HCT116 (cell line): ENCODE measurements at regions not wholly inside any gene's neighbourhood (a gene's known extent, or its start where the extent isn't known, plus 50 kb on each side); places are given as distances from the start of the nearest gene placed in this dataset.

Experiments used
- ATAC-seq: fragments of 200-7000 bp; cut with Tn5 transposase; 2 replicates; pipeline ENCODE4 v1.9.1; 2020; ENCODE audit warnings: mild to moderate bottlenecking, moderate library complexity
- BruUV-seq: library from RNA; stranded (reverse); fragments of 400-500 nt; replicated peaks from 2 replicates; lab custom pipeline; 2021; lab: Mats Ljungman, UMichigan
- CTCF ChIA-PET: fragments of 300-600 bp; sonication (Branson Sonifier 250); formaldehyde crosslinking; loops from one replicate; lab custom pipeline; 2021; ENCODE audit warnings: antibody characterized with exemption; lab: Charles Lee
- POLR2A ChIA-PET: fragments of 300-600, 350-600 bp; sonication (Branson Sonifier 250); formaldehyde crosslinking; loops from one replicate; lab custom pipeline; 2021; ENCODE audit warnings: antibody characterized with exemption; lab: Charles Lee
- RAD21 ChIA-PET, 2 experiments: fragments of 300-600 bp; sonication (Branson Sonifier 250); formaldehyde crosslinking; loops; one replicate each; lab custom pipeline; 2023; ENCODE audit warnings: low total read pairs in 2 of 2; ENCODE audit not compliant: uncharacterized antibody in 2 of 2, unreplicated experiment in 2 of 2, low non-redundant PET in 1 of 2; lab: Charles Lee
- DNase-seq: peaks from one replicate; pipeline ENCODE4 v3.0.0-alpha.2; 2010; ENCODE audit warnings: low read depth, low spot score
- H2AFZ ChIP-seq: fragments of 200-600 bp; shearing (Covaris generic), sonication (generic); 2 replicates; pipeline ENCODE4 v1.6.1; 2017; ENCODE audit warnings: low read depth, mixed run types, mixed read lengths, antibody characterized with exemption, low read length; ENCODE audit not compliant: poor library complexity, severe bottlenecking
- H3K27ac ChIP-seq: 2 replicates; pipeline ENCODE4 v1.5.1; 2012; ENCODE audit warnings: low read depth, low read length
- H3K27me3 ChIP-seq: fragments of 200-600 bp; sonication (generic); 2 replicates; pipeline ENCODE4 v1.6.1; 2016; ENCODE audit warnings: mixed run types, low read length, mixed read lengths; ENCODE audit not compliant: insufficient read depth
- H3K36me3 ChIP-seq, 2 experiments: fragments of 200-500 bp in 1 of 2; fragments of 200-600 bp in 1 of 2; sonication (Bioruptor generic) in 1 of 2; sonication (generic) in 1 of 2; 2 replicates each; pipeline versions ENCODE4 v1.5.1 to v1.6.1; 2014 to 2016; ENCODE audit warnings: low read length in 2 of 2, inconsistent platforms in 1 of 2, mixed read lengths in 1 of 2, mixed run types in 1 of 2; ENCODE audit not compliant: insufficient read depth in 2 of 2, control insufficient read depth in 1 of 2
- H3K4me1 ChIP-seq, 2 experiments: fragments of 200-600 bp in 1 of 2; sonication (generic) in 1 of 2; 2 replicates each; pipeline versions ENCODE4 v1.5.1 to v1.6.1; 2012 to 2017; ENCODE audit warnings: low read length in 2 of 2, inconsistent platforms in 1 of 2, mild to moderate bottlenecking in 1 of 2, mixed read lengths in 1 of 2, mixed run types in 1 of 2, moderate library complexity in 1 of 2; ENCODE audit not compliant: insufficient read depth in 2 of 2, control insufficient read depth in 1 of 2
- H3K4me2 ChIP-seq: fragments of 200-600 bp; sonication (generic); 2 replicates; pipeline ENCODE4 v1.6.1; 2017; ENCODE audit warnings: mixed run types, low read length, mixed read lengths
- H3K4me3 ChIP-seq, 2 experiments: fragments of 200-600 bp in 1 of 2; sonication (generic) in 1 of 2; replicated peaks in 1 of 2; 2 replicates each; pipeline ENCODE4 v1.5.1; 2011 to 2016; ENCODE audit warnings: low read length in 2 of 2, control low read depth in 1 of 2, low read depth in 1 of 2, mild to moderate bottlenecking in 1 of 2, mixed read lengths in 1 of 2, mixed run types in 1 of 2
- H3K79me2 ChIP-seq: fragments of 200-600 bp; sonication (generic); 2 replicates; pipeline ENCODE4 v1.6.1; 2017; ENCODE audit warnings: mild to moderate bottlenecking, mixed run types, low read length, moderate library complexity, mixed read lengths; ENCODE audit not compliant: insufficient read depth
- H3K9ac ChIP-seq: fragments of 200-600 bp; sonication (generic); 2 replicates; pipeline ENCODE4 v1.6.1; 2016; ENCODE audit warnings: low read length, mixed read lengths
- H3K9me2 ChIP-seq: fragments of 200-600 bp; sonication (generic), shearing (Covaris generic); 2 replicates; pipeline ENCODE4 v1.6.1; 2017; ENCODE audit warnings: mixed run types, mild to moderate bottlenecking, moderate library complexity; ENCODE audit not compliant: insufficient read depth
- H3K9me3 ChIP-seq, 2 experiments: fragments of 200-500 bp in 1 of 2; fragments of 200-600 bp in 1 of 2; sonication (Bioruptor generic) in 1 of 2; sonication (generic) in 1 of 2; 2 replicates each; pipeline ENCODE4 v1.6.1; 2014 to 2017; ENCODE audit warnings: low read length in 2 of 2, mixed read lengths in 2 of 2, inconsistent platforms in 1 of 2, low read depth in 1 of 2, mild to moderate bottlenecking in 1 of 2, mixed run types in 1 of 2, moderate library complexity in 1 of 2; ENCODE audit not compliant: control insufficient read depth in 1 of 2, insufficient read depth in 1 of 2
- H4K20me1 ChIP-seq: fragments of 200-600 bp; sonication (generic), shearing (Covaris generic); 2 replicates; pipeline ENCODE4 v1.6.1; 2017; ENCODE audit warnings: mixed run types, mild to moderate bottlenecking, moderate library complexity; ENCODE audit not compliant: insufficient read depth
- CBX3 ChIP-seq: IDR thresholded peaks from 2 replicates; pipeline ENCODE4 v1.6.1; 2012; ENCODE audit warnings: low read depth
- ELF1 ChIP-seq: IDR thresholded peaks from 2 replicates; pipeline ENCODE4 v1.6.1; 2012; ENCODE audit warnings: low read depth, borderline replicate concordance
- EZH2 ChIP-seq: fragments of 200-600 bp; sonication (generic); IDR thresholded peaks from 2 replicates; pipeline ENCODE4 v1.6.1; 2017; ENCODE audit warnings: antibody characterized with exemption, mixed run types
- FOSL1 ChIP-seq: IDR thresholded peaks from 2 replicates; pipeline ENCODE4 v1.6.1; 2012; ENCODE audit warnings: low read depth
- JUND ChIP-seq: IDR thresholded peaks from 2 replicates; pipeline ENCODE4 v1.6.1; 2012
- POLR2A ChIP-seq: IDR thresholded peaks from 2 replicates; pipeline ENCODE4 v1.7.0; 2011; ENCODE audit warnings: borderline replicate concordance; ENCODE audit not compliant: insufficient read depth, insufficient read length; ENCODE audit errors: extremely low read depth
- RAD21 ChIP-seq: IDR thresholded peaks from 2 replicates; pipeline ENCODE4 v1.6.1; 2012; ENCODE audit warnings: low read depth, mild to moderate bottlenecking
- SIN3A ChIP-seq: IDR thresholded peaks from 2 replicates; pipeline ENCODE4 v1.6.1; 2012; ENCODE audit warnings: low read depth
- SP1 ChIP-seq: IDR thresholded peaks from 2 replicates; pipeline ENCODE4 v1.6.1; 2012; ENCODE audit warnings: low read depth
- SRF ChIP-seq: IDR thresholded peaks from 2 replicates; pipeline ENCODE4 v1.6.1; 2012; ENCODE audit warnings: low read depth
- YY1 ChIP-seq: IDR thresholded peaks from 2 replicates; pipeline ENCODE4 v1.6.1; 2011; ENCODE audit warnings: low read length, low read depth, moderate library complexity, mild to moderate bottlenecking; ENCODE audit not compliant: insufficient replicate concordance; ENCODE audit errors: extremely low read depth
- ZFX ChIP-seq: fragments of 450-650 bp; IDR thresholded peaks from 2 replicates; pipeline ENCODE4 v1.6.1; 2017
- ZNF274 ChIP-seq: fragments of 200-500 bp; sonication (Bioruptor generic); IDR thresholded peaks from 2 replicates; pipeline ENCODE4 v1.6.1; 2014; ENCODE audit warnings: mild to moderate bottlenecking, low read depth, low read length, inconsistent platforms
- intact Hi-C: fragments of 100-400 bp; cut with micrococcal nuclease; formaldehyde crosslinking; loops from 2 replicates; pipeline ENCODE4 v1.10.0; 2022
- TF ChIP-seq, protein P1 (sequence below), 3 experiments: fragments of 200-600 bp in 1 of 3; sonication (generic) in 1 of 3; IDR thresholded peaks in 2 of 3; conservative IDR thresholded peaks in 1 of 3; 2 replicates each; pipeline ENCODE4 v1.5.1; 2012 to 2017; ENCODE audit warnings: low read depth in 2 of 3, low read length in 2 of 3, antibody characterized with exemption in 1 of 3, borderline replicate concordance in 1 of 3, control low read depth in 1 of 3, mild to moderate bottlenecking in 1 of 3, mixed read lengths in 1 of 3, mixed run types in 1 of 3, moderate library complexity in 1 of 3; ENCODE audit not compliant: insufficient read depth in 1 of 3
- TF ChIP-seq, protein P2 (sequence below): IDR thresholded peaks from 2 replicates; pipeline ENCODE4 v1.6.1; 2011; ENCODE audit warnings: mild to moderate bottlenecking, low read length, moderate library complexity; ENCODE audit not compliant: insufficient replicate concordance; ENCODE audit errors: extremely low read depth
- TF ChIP-seq, protein P3 (sequence below): IDR thresholded peaks from 2 replicates; pipeline ENCODE4 v1.6.1; 2012
- TF ChIP-seq, protein P4 (sequence below): IDR thresholded peaks from 2 replicates; pipeline ENCODE4 v1.6.1; 2012

DNA sequence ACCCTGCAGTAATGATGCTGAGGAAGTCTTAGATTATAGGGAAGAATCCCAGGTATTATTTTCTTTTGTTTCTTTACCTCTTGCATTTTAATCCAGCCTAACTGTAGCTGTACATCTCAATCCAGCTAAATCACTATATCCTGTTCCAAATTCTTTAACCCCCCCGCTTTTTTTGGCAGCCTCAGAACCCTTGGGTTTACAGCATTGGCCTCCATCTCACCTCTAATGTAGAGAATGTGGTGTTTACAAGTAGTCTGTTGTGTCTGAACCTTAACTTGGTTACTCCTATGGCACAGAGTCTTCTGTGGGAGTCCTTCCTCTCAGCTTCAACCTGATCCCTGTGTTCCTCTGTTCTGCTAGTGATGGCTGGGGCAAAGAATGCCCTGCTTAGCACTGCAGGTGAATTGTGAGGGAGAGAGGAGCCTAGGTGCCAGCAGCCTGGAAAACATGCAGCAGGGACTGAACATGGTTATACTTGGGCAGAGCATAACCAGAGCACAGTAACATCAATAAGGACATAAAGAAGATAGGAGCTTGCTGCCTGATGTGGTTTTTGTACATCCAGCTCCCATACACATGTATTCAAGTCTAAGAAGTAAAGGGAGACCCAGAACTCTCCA lies 130.2 kb downstream of the FAM124B start:
- intact Hi-C loops: no loop called here
- POLR2A ChIA-PET: no interaction called here
- Histone ChIP-seq H3K9ac (no peak overlapping the region), H4K20me1 (no peaks in the 10 kb centered on the region), H3K36me3 (no peaks in the 10 kb centered on the region), H3K79me2 (no peaks in the 10 kb centered on the region), H3K4me2 (no peak overlapping the region), H3K4me1 (no peaks in the 10 kb centered on the region), H3K9me2 (no peaks in the 10 kb centered on the region), H3K4me3 (no peak overlapping the region), H3K9me3 (no peaks in the 10 kb centered on the region), H3K27ac (no peak overlapping the region), H3K27me3 (no peaks in the 10 kb centered on the region), H2AFZ (no peak overlapping the region)
- no peak for DNase-seq
- no TSS peak for BruUV-seq
- ATAC-seq: no peak
- CTCF ChIA-PET: interaction anchor here (1.6 kb wide), 1 partner anchor 13 kb away, joined by 5 read pairs; no protein-coding TSS in a partner anchor
- TF ChIP-seq, protein P1, sequence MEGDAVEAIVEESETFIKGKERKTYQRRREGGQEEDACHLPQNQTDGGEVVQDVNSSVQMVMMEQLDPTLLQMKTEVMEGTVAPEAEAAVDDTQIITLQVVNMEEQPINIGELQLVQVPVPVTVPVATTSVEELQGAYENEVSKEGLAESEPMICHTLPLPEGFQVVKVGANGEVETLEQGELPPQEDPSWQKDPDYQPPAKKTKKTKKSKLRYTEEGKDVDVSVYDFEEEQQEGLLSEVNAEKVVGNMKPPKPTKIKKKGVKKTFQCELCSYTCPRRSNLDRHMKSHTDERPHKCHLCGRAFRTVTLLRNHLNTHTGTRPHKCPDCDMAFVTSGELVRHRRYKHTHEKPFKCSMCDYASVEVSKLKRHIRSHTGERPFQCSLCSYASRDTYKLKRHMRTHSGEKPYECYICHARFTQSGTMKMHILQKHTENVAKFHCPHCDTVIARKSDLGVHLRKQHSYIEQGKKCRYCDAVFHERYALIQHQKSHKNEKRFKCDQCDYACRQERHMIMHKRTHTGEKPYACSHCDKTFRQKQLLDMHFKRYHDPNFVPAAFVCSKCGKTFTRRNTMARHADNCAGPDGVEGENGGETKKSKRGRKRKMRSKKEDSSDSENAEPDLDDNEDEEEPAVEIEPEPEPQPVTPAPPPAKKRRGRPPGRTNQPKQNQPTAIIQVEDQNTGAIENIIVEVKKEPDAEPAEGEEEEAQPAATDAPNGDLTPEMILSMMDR (IDR thresholded peaks at IDR 0.05 in 2 of 3, conservative IDR thresholded peaks at IDR 0.05 in 1 of 3; ENCODE audit: borderline replicate concordance in 1 of 3, insufficient read depth in 1 of 3, low read depth in 2 of 3, low read length in 2 of 3): no peak
- TF ChIP-seq, protein P2, sequence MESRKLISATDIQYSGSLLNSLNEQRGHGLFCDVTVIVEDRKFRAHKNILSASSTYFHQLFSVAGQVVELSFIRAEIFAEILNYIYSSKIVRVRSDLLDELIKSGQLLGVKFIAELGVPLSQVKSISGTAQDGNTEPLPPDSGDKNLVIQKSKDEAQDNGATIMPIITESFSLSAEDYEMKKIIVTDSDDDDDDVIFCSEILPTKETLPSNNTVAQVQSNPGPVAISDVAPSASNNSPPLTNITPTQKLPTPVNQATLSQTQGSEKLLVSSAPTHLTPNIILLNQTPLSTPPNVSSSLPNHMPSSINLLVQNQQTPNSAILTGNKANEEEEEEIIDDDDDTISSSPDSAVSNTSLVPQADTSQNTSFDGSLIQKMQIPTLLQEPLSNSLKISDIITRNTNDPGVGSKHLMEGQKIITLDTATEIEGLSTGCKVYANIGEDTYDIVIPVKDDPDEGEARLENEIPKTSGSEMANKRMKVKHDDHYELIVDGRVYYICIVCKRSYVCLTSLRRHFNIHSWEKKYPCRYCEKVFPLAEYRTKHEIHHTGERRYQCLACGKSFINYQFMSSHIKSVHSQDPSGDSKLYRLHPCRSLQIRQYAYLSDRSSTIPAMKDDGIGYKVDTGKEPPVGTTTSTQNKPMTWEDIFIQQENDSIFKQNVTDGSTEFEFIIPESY: no peak
- TF ChIP-seq FOSL1: no peak
- TF ChIP-seq, protein P3, sequence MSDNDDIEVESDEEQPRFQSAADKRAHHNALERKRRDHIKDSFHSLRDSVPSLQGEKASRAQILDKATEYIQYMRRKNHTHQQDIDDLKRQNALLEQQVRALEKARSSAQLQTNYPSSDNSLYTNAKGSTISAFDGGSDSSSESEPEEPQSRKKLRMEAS: no peak
- no peak for TF ChIP-seq SP1
- no peak for TF ChIP-seq SRF
- TF ChIP-seq YY1: no peak
- TF ChIP-seq JUND: no peak
- TF ChIP-seq ZFX: no peak
- no peak for TF ChIP-seq ZNF274
- TF ChIP-seq RAD21: no peak
- no peak for TF ChIP-seq EZH2
- TF ChIP-seq ELF1: no peak
- TF ChIP-seq, protein P4, sequence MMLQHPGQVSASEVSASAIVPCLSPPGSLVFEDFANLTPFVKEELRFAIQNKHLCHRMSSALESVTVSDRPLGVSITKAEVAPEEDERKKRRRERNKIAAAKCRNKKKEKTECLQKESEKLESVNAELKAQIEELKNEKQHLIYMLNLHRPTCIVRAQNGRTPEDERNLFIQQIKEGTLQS: no peak
- TF ChIP-seq CBX3: no peak
- TF ChIP-seq POLR2A: no peak
- no peak for TF ChIP-seq SIN3A
- RAD21 ChIA-PET: no interaction called here
